GM18508 (cell line): ENCODE measurements at regions not wholly inside any gene's neighbourhood (a gene's known extent, or its start where the extent isn't known, plus 50 kb on each side); places are given as distances from the start of the nearest gene placed in this dataset.

Experiments used
- ATAC-seq: cut with Tn5 transposase; IDR thresholded peaks from one replicate; pipeline ENCODE4 v1.9.1; 2021; ENCODE audit warnings: moderate number of reproducible peaks; ENCODE audit not compliant: insufficient read depth, unreplicated experiment

- no peak for ATAC-seq
Observed at GRCh38 chr5:171673328-171673727, 112.3 kb upstream of the SMIM23 start.

- no peak for ATAC-seq
Observed at GRCh38 chr5:171673840-171674239, 111.8 kb upstream of the SMIM23 start.

GRCh38 chr5:171675511-171675910 is 110.1 kb upstream of the SMIM23 start:
- no peak for ATAC-seq

- no peak for ATAC-seq
Observed at GRCh38 chr5:171676286-171676944, 109.2 kb upstream of the SMIM23 start.

GRCh38 chr5:171678646-171679045 is 107.0 kb upstream of the SMIM23 start:
- ATAC-seq, result no peak

GRCh38 chr5:171680485-171680884 is 105.1 kb upstream of the SMIM23 start:
- no peak for ATAC-seq

- no peak for ATAC-seq
Observed at GRCh38 chr5:171681061-171681460, 104.6 kb upstream of the SMIM23 start.

GRCh38 chr5:171681677-171682076 is 103.9 kb upstream of the SMIM23 start:
- ATAC-seq, result no peak

GRCh38 chr5:171682801-171683200 is 102.8 kb upstream of the SMIM23 start:
- no peak for ATAC-seq

- no peak for ATAC-seq
Observed at GRCh38 chr5:171684169-171684568, 101.4 kb upstream of the SMIM23 start.

GRCh38 chr5:171688696-171689495 is 96.7 kb upstream of the SMIM23 start:
- no peak for ATAC-seq

GRCh38 chr5:171689853-171690417 is 95.7 kb upstream of the SMIM23 start:
- no peak for ATAC-seq

- ATAC-seq, result no peak
Observed at GRCh38 chr5:171692107-171692506, 93.5 kb upstream of the SMIM23 start.

GRCh38 chr5:171692936-171693335 is 92.7 kb upstream of the SMIM23 start:
- no peak for ATAC-seq

- ATAC-seq, result no peak
Observed at GRCh38 chr5:171693412-171693811, 92.2 kb upstream of the SMIM23 start.

- ATAC-seq, result no peak
Observed at GRCh38 chr5:171695804-171696203, 89.8 kb upstream of the SMIM23 start.

- no peak for ATAC-seq
Observed at GRCh38 chr5:171697221-171698102, 88.2 kb upstream of the SMIM23 start.

- no peak for ATAC-seq
Observed at GRCh38 chr5:171700318-171700912, 85.2 kb upstream of the SMIM23 start.

- no peak for ATAC-seq
Observed at GRCh38 chr5:171701100-171701541, 84.5 kb upstream of the SMIM23 start.

GRCh38 chr5:171702135-171702770 is 83.4 kb upstream of the SMIM23 start:
- ATAC-seq, result no peak
